Liver (tissue), 3 donors: ENCODE measurements at regions not wholly inside any gene's neighbourhood (a gene's known extent, or its start where the extent isn't known, plus 50 kb on each side); places are given as distances from the start of the nearest gene placed in this dataset.

ENCODE experiments used
- ATF3 ChIP-seq: IDR thresholded peaks from 2 replicates; pipeline ENCODE4 v1.6.1; 2016; ENCODE audit warnings: antibody characterized with exemption
- CTCF ChIP-seq: fragments of 150-350 bp; IDR thresholded peaks from 2 replicates; pipeline ENCODE4 v1.5.1; 2017; ENCODE audit warnings: improper control_type of control experiment, low read depth, low read length; ENCODE audit not compliant: missing input control
- FOXA1 ChIP-seq: IDR thresholded peaks from 2 replicates; pipeline ENCODE4 v1.6.1; 2016; ENCODE audit warnings: antibody characterized with exemption
- GABPA ChIP-seq, 2 donors: IDR thresholded peaks in 1 of 2; conservative IDR thresholded peaks in 1 of 2; 2 replicates each; pipeline ENCODE4 v1.6.1; 2016; ENCODE audit warnings: antibody characterized with exemption in 2 of 2, mild to moderate bottlenecking in 1 of 2, moderate library complexity in 1 of 2
- JUND ChIP-seq, 2 donors: IDR thresholded peaks; 2 replicates each; pipeline ENCODE4 v1.6.1; 2016; ENCODE audit warnings: antibody characterized with exemption in 2 of 2
- MAX ChIP-seq: IDR thresholded peaks from 2 replicates; pipeline ENCODE4 v1.6.1; 2016; ENCODE audit warnings: antibody characterized with exemption
- RAD21 ChIP-seq, 2 donors: IDR thresholded peaks; 2 replicates each; pipeline ENCODE4 v1.6.1; 2016; ENCODE audit warnings: antibody characterized with exemption in 2 of 2, mild to moderate bottlenecking in 2 of 2
- REST ChIP-seq: IDR thresholded peaks from 2 replicates; pipeline ENCODE4 v1.6.1; 2016; ENCODE audit warnings: antibody characterized with exemption, mild to moderate bottlenecking
- donor health status: healthy.
- donor health status: healthy.

- TF ChIP-seq CTCF (no peak), JUND (IDR thresholded peaks at IDR 0.05) (no peak), MAX (no peak), RAD21 (IDR thresholded peaks at IDR 0.05) (no peak), FOXA1 (no peak), GABPA (IDR thresholded peaks at IDR 0.05 in 1 of 2, conservative IDR thresholded peaks at IDR 0.05 in 1 of 2) (no peak), REST (no peak), ATF3 (no peak)
Observed at GRCh38 chr4:31236020-31236638, 516.0 kb downstream of the PCDH7 start.
